Superior temporal gyrus (tissue), 1 donor: ENCODE measurements at regions not wholly inside any gene's neighbourhood (a gene's known extent, or its start where the extent isn't known, plus 50 kb on each side); places are given as distances from the start of the nearest gene placed in this dataset.
A peak's percentile ranks its signal among the peaks of the same experiment; 100 is the strongest.
"Not testable (repeated sequence)": the region's sequence is repeated elsewhere in the genome, so short reads cannot be mapped to it uniquely, and the experiment has no call there.

Source experiments
- DNase-seq: peaks from one replicate; pipeline ENCODE4 v3.0.0-alpha.2; 2016; ENCODE audit errors: extremely low spot score

DNA sequence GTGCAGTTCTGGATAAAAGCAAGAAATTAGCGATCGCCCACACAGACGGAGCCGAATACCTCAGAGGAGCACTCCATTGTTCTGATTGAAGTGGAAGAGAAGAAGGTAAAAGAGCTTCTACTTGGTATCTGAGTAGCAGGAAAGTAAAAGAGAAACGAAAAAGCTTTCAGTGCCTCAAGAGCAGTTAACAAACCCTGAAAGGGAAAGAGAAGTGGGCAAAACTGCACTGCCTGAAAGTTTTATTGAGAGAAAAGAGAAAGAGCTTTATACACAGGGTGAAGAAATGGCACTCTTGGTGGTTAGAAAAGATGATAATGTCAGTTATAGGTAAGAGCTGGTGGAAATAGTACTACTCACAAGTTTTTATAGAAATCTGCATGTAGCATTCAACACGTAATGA is 192.8 kb downstream of the CDCA7 start:
- no peak for DNase-seq

DNA sequence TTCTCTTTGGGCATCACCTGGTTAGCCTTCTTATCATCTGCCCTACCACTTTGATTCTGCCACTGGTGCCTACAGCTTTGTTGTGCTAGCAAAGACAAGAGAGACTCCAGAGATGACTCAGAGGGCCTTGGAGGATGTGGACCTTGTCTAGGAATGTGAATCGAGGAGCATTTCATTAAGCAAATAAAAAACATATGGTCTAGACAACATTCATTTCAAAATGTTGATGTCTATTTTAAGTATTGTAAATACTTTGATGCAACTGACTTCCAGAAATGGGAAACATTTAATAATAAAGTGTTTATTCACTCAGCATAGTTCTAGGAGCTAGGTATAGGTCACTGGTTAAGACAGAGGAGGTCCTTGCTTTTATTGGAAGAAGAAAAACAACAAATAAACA is 195.5 kb downstream of the CDCA7 start:
- DNase-seq: no peak

DNA sequence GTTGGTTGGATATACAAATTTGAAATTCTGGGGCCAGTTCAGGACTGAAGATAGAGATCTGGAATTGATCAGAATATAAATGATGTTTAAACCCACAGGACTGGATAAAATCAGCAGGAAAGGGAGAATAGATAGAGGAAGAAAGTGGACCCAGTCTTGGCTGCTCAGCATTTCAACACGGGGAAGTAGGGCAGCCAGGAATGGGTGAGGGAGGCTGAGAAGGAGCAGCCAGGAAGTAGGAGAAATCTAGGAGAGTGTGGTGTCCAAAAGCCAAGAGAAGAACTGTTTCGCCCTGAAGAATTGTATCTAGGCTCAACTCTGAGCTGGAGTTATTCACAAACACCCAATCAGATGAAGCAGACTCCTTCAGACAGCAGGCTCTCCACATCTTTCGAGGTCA is 197.9 kb downstream of the CDCA7 start:
- no peak for DNase-seq

DNA sequence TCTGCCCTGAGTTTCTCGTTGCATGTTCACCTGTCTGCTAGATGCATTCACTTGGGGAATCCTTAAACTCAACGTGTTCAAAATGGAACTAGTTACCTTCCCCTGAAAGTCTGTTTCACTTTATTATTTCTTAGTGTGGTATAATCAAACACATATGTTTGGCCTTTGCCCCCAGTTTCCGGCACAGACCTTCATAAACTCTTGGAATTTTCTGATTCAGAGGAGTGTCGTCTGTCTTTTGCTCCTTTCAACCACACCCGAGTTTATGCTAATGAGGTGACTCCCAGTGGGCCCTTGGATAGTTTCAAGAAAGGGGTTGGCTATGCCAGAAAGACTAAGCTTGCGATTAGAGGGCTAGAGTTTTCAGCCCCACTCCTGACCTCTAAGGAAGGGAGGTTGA is 198.9 kb downstream of the CDCA7 start:
- no peak for DNase-seq

DNA sequence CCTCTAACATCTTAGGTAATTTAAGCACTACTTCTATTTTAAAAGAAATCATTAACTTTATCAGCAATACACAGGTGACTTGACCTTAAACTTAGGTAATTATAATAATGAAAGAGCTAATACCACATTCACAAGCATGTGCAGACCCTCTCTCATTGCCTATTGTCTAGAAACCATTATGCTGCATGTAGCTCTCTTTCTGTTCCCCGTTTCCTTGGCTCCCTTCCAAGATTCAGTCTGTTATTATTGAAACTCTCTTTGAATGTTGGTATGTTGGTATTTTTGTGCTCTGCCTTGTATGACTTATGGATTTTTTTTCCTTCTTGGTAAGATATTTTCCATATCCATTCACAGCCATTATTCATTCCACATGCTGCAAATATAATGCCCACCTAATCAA is 201.2 kb downstream of the CDCA7 start:
- no peak for DNase-seq

DNA sequence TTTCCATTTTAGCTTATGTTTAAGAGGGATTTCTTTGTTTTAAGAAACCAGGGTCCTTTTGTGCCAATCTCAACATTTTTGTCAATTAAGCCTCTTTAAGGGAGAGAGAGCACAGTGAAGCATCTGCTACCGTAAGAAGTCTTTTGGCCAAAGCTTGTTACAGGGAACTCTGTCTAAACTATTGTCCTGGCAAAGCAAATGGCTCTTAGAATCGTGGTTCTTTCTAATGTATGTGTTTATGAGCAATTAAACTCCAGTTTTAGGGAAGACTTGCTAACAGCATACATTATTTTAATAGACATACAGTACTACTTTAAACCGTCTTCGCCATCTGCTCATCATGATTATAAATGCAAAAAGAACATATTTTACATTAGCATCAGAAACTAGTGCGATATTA is 202.1 kb downstream of the CDCA7 start:
- no peak for DNase-seq

DNA sequence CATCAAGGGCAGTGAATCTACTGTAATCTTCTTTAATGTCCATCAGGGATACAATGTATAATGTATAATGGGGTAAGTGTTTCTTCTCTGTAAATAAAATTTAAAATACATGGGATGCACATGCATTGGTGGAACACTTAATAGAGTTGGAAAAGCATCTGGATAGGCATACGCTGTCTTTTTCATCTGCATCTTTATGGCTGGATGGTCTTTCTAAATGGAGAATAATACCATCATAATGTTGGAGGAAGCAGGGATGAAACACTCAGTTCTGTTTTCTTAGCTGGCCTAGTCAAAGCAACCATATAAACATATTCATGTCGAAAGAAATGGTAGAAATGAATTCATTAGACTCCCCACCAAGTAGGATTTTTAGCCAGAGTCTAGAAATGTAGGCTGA is 202.8 kb downstream of the CDCA7 start:
- no peak for DNase-seq

DNA sequence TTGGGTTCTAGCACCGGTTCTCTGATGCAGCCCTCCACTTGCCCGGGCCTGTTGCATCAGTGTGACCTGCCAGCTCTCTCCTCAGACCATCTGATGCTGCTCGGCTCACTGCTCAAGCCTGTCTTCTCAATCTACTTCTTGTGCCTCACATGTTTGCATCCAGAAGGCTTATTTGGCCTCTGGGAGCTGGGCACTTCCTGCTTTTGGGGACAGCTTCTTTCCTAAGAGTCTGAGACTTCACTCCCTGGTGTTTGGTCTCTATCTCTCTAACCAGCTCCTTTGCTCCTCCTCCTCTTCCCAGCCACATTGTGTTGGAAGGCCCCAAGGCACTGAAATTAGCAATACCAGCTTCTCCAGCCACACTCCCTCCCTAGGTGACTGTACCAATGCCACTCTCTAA is 212.8 kb downstream of the CDCA7 start:
- DNase-seq: no peak

DNA sequence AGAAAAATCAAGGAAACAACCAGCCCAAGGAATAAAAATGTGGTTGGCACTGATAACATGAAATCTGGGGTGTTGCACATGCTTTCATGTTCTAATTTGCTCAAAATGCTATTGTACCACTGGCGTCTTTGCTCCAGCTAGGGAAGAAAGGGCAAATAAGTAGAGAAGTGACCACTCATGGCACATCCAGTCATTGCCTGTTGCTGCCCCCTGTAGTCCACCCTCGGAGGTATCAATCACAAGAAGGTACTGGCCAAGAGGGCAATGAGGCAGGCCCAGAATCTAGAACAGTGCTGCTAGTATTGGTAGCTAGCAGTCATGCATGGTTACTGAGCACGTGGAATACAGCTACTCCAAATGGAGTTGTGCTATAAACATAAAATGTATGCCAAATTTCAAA is 213.4 kb downstream of the CDCA7 start:
- DNase-seq: no peak

DNA sequence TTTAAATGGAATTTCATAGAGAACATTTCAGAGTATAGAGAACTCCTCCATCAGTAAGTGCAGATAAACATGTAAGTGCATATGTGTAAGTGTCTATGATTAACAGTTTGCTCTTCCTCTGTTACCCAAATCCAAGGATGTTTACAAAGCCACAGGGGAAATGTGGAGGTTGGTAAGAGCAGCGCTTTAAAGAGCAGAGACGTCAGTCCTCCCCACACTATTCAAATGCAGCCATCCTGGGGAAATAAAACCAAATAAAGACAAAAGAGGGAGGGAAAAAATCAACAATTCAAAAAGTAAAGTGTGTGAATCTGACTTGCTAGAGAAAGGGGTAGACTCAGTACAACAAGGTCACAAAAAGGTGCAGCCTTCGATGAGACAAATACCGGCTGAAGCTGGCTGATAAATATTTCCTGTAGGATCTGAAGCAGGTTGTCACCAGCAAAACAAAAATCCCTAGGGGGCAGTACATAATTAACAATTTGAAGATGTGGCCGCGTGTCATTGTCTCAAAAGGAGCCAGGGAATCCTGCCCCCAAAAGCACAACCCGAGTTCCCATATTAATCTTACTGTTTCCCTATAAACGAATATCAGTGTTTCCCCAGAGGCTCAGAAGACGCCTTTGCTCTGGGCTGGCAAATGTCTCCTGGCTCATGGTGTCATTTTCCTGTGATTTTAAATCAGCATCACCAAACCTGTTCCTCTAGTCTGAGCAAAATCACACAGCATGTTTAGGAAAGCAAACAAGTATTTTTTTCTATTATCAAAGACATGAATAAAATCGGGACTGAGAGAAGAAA is 216.5 kb downstream of the CDCA7 start:
- DNase-seq: peak; percentile 62

DNA sequence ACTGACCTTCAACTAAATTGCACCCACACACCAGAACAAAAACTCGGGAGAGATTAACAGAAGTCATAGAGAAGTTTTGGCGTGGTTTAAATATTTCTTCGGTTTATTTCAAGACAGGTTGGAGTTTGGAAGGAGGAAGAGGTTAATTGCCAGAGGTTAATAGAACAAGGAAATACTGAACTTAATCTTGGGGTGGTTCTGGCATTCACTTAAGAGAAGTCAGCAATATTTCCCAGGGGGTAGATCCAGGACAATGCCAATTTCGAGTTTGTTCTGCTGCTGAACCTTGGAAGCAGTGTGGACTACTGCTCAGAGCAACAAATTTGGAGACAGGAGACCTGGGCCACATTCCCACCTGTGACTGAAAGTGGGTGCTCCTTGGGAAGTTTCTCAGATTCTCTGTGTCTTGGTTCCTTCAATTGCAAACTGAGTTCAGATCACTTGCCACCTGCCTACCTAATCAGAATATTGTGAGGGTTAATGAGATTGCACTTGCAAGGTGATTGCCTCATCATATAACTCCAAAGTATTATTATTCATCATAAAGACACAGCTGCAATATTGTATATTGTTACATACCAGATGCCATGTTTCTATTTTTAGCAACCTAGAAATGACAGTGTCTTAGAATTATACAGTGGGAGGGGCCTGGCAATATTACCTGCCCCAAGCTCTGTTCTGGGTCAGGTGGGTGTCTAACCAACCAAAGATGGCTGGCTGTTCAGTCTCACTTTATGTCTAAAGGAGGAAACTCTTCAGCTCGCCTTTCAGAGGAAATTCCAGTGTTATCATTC is 217.4 kb downstream of the CDCA7 start:
- no peak for DNase-seq

DNA sequence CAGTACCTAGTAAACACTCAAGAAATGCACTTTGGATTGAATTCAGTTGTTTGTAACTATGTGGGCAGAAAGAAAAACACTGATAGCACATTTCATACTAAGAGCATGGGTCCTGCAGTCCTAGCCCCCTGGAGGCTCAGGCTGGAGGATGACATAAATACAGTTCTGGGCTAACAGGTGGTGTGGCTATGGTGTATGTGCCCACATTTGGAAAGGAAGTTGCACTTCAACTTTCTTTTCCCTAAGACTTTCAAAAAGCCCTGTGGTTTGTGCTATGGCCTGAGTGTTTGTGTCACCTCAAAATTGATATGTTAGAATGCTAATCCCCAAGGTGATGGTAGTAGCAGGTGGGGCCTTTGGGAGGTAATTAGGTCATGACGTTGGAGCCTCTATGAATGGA is 218.2 kb downstream of the CDCA7 start:
- no peak for DNase-seq

DNA sequence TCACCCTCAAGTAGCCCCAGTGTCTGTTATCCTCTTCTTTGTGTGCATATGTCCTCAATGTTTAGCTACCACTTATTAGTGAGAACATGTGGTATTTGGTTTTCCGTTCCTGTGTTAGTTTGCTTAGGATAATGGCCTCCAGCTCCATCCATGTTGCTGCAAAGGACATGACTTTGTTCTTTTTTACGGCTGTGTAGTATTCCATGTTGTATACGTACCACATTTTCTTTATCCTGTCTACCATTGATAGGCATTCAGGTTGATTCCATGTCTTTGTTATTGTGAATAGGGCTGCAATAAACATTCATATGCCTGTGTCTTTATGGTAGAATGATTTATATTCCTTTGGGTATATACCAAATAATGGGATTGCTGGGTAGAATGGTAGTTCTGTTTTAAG is 219.1 kb downstream of the CDCA7 start:
- not testable (repeated sequence) for DNase-seq

DNA sequence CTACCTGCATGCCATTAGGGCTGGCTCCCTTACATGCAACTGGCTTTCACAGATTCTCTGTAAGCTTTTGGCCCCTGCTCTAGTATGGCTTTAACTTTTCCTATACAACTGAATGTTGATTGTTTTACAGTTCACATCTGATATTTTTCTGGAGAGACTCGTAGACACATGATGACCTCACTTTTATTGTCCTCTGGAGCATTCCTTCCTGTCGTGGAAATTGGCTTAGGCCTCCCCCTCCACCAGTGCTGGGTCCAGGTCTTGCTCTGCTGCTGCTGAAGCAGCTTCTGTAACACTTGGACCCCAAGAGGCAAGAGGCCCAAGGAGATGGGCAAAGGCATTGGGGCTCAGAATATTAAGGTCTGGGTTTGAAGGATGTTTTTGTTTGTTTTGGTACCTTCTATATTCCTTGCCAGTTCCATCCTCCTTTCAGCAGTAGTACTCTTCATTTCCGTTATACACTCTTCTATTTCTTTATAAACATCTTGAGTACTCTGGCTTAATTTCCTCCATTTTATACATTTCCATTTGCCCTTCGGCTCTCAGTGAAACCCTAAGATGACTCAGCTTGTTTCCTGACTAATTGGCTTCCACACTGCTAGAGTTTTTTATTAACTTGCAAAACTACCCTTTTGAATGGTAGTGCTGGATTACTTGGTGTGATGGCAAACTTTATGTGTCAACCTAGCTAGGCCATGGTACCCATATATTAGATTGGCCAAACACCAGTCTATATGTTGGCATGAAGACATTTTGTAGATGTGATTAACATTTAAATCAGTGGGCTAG is 219.8 kb downstream of the CDCA7 start:
- no peak for DNase-seq

DNA sequence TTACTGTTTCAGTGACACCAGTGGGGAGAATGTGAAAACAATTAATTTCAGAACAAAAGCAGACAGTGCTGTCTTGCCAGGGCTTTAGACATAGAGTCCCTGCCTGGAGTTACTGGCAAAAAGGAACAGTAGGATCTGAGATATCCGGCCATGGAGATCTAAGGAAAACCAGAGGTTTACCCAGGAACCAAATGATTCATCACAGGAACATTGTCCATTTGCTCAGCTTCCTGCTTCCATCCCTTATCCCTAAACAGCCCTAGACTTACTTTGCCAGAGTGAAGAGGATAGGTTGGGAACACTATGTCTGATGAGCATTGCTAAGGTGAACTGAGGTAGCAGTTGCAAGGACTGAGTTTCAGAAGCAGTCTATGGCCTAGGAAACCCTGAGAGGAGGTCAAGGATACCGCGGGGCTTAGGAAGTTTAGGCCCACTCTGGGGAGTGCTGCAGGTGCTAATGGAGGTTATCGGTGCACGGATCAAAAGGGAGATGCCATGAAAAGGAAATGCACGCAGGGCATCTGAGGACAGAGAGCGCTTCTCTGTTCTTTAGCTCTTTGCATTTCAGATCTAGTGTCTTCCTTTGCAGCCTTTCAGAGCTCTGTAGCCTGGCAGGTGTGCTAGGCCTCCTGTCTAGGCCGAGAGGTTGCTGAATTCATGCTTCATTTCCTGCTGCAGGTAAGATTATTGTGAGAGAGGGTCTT is 223.9 kb downstream of the CDCA7 start:
- no peak for DNase-seq

DNA sequence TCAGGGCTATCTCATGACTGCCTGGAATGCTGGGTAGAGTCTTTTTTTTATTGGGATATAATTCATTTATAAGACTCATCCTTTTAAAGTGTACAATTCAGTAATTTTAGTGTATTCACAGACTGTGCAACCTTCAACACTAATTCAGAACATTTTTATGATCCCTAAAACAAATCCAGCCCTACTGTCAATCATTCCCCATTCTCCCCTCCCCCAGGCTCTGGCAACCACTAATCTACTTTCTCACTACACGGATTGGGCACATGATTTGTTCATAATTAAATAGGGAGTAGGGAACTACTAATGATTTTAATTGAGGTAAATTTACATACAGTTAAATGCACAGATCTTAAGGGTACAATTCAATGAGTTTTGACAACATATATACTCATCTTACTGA is 225.7 kb downstream of the CDCA7 start:
- DNase-seq: no peak

DNA sequence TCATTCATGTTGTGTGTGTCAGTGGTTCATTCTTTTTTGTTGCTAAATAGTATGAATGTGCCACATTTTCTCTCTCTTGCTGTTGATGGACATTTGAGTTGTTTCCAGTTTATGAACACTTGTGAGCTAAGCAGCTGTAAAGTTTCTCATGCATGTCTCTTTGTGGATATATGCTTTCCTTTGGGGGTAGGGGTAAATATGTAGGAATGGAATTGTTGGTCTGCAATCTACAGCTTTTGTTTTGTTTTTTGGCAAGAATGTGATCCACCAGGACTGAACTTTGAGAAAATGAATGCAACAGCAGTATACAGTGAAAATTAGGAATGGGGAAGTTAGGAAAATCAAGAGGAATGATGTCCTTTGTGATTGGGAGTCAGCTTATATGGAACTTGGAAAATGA is 226.3 kb downstream of the CDCA7 start:
- no peak for DNase-seq

DNA sequence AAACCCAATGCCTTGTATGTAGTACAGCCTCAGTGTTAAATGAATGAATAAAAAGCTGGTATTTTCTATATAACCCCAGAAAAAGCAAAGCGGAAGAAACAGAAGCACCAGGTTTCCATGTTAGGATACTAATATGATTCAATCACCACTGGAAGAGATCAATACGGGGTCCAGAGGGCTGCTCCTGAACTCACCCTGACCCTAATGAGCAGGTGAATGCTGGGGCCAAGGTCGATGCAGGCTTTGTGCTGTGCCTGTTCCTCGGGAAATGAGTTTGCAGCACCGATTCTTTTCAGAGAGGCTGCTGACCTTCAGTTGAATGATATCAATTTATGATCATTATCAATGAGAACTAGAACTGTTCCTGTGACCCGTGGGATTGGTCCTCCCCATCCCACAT is 228.5 kb downstream of the CDCA7 start:
- DNase-seq: no peak

DNA sequence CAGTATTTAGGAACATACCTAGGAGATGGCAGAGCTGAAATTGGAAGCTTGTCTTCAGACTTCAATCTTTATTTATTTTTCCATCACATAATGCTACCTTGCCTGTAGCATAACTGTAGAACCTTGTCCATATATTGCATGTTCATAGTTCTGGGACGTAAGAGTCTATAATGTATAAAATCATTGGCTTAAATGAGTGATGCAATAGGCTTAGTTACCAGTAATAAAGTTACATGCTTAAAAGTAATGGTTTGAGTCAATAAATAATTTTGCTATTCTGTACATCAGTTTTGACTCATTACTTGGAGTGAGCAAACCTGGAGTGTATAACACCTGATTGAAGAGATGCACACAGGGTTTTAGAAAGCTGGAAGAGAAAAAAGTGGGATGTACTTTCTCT is 229.3 kb downstream of the CDCA7 start:
- DNase-seq: no peak

DNA sequence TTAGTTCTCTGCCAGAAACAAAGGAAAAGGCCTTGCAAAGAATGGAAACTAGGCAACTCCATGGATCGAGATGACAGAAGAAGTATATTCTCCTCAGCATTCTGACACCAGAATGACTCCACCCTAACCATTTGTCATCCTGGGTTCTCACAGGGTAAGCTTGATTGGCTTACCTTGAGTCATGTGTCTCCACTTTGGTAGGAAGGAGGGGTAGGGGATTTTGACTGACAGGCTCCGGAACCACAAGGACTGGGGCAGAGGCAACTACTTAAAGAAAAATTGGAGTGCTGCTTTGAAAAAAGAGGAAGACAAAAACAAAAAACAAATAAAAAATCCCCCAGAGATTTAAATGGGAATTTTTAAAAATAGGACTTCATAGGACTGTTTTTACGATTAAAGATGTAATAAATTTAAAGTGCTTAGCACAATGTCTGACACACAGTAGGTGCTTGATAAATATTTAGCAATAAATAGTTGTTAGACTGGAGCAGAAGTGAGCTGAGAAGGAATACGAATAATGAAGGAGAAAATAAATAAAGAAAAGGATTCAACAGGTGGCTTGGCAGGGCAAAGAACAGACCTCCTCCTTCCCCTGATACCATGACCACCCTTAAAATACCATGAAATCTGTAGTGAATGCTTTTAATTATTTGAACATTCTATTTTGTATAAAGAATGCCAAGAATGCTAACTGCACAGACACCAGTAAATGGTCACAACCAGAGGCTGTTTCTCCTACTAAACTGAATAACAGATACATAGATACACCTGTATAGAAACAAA is 230.2 kb downstream of the CDCA7 start:
- no peak for DNase-seq

DNA sequence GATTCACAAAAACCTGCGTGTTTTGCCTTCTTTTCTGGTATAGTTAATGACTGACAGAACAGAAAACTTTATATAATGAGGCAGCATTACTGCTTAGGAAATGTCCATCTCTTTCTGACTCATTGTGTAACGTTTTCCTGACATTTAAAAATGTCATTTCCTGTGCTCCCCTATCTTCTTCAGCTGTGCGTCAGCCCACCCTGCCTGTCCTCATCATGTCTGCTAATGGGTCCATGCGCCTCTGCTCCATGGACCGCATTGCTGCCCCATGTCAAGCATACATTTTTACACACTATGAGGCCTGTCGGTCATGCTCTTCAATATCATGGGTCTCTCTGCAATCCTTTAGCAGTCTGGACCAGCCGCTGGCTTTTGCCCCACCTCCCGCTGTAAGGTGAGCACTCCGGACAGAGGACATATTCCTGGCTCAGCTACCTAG is 234.3 kb downstream of the CDCA7 start:
- DNase-seq: no peak
